Suprapubic skin (tissue), 4 donors: ENCODE measurements at regions not wholly inside any gene's neighbourhood (a gene's known extent, or its start where the extent isn't known, plus 50 kb on each side); places are given as distances from the start of the nearest gene placed in this dataset.

Source experiments
- CTCF ChIP-seq, 2 donors: fragments of 200-600 bp in 1 of 2; fragments of 450-650 bp in 1 of 2; sonication (generic) in 1 of 2; IDR thresholded peaks; one replicate each; pipeline ENCODE4 v1.5.1; 2016 to 2019; ENCODE audit warnings: antibody characterized with exemption in 2 of 2, mild to moderate bottlenecking in 1 of 2, moderate library complexity in 1 of 2
- POLR2A ChIP-seq, 2 donors: fragments of 450-650 bp; IDR thresholded peaks; one replicate each; pipeline ENCODE4 v1.6.1; 2017; ENCODE audit warnings: antibody characterized with exemption in 2 of 2, mild to moderate bottlenecking in 2 of 2, moderate library complexity in 2 of 2
- POLR2AphosphoS5 ChIP-seq, 3 donors: sonication (generic); formaldehyde crosslinking; IDR thresholded peaks; one replicate each; pipeline ENCODE4 v1.6.1; 2017; ENCODE audit warnings: antibody characterized with exemption in 3 of 3

DNA sequence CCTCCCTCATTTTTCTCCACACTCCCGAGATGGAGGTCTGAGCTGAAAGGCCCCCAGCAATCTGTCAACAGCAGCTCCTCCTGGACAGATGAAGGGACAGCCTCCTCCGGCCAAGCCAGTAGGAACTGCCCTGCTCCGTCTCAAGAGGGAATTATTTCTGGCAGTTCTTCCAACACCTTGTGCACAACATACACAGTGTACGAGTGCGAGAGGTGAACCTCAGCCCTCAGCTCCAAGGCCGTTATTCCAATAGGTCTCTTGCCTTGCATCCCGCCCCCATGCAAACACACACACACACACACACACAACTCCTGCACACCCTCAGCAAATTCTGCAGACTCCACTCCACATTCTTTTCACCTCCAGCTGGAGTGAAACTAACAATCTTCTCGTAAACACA, 181.7 kb upstream of the FAR2 start:
- TF ChIP-seq CTCF (IDR thresholded peaks at IDR 0.05) (no peak), POLR2A (IDR thresholded peaks at IDR 0.05) (no peak), POLR2AphosphoS5 (IDR thresholded peaks at IDR 0.05) (no peak)
